WTC11 (cell line): ENCODE measurements at regions not wholly inside any gene's neighbourhood (a gene's known extent, or its start where the extent isn't known, plus 50 kb on each side); places are given as distances from the start of the nearest gene placed in this dataset.
"Not testable (repeated sequence)": the region's sequence is repeated elsewhere in the genome, so short reads cannot be mapped to it uniquely, and the experiment has no call there.

Experiments
- ATAC-seq: fragments of 200-7000 bp; cut with Tn5 transposase; 2 replicates; pipeline ENCODE4 v1.10.0; 2021; ENCODE audit warnings: mild to moderate bottlenecking, moderate library complexity
- CTCF ChIA-PET: fragments of 300-600 bp; sonication (Branson Sonifier 250); formaldehyde crosslinking; loops from one replicate; lab custom pipeline; 2021; ENCODE audit warnings: antibody characterized with exemption; lab: Charles Lee
- POLR2A ChIA-PET: fragments of 350-600 bp; sonication (Branson Sonifier 250); formaldehyde crosslinking; loops from one replicate; lab custom pipeline; 2021; ENCODE audit warnings: antibody characterized with exemption; lab: Charles Lee
- DNase-seq: peaks from one replicate; pipeline ENCODE4 v3.0.0; 2021; ENCODE audit warnings: low spot score
- H3K27ac Mint-ChIP-seq: 2 replicates; pipeline ENCODE4 v1.8.0; 2021; ENCODE audit warnings: mixed read lengths
- H3K27me3 Mint-ChIP-seq: 2 replicates; pipeline ENCODE4 v1.8.0; 2021; ENCODE audit warnings: low read depth, mild to moderate bottlenecking, moderate library complexity, mixed read lengths
- H3K36me3 Mint-ChIP-seq: 2 replicates; pipeline ENCODE4 v1.8.0; 2021; ENCODE audit warnings: mixed read lengths
- H3K4me1 Mint-ChIP-seq: 2 replicates; pipeline ENCODE4 v1.8.0; 2022; ENCODE audit warnings: mixed read lengths
- H3K4me3 Mint-ChIP-seq: 2 replicates; pipeline ENCODE4 v1.8.0; 2021; ENCODE audit warnings: mild to moderate bottlenecking, moderate library complexity, mixed read lengths
- H3K9me3 Mint-ChIP-seq: 2 replicates; pipeline ENCODE4 v1.8.0; 2021; ENCODE audit warnings: mixed read lengths
- AR ChIP-seq: fragments of 250-450 bp; sonication (Bioruptor Pico); IDR thresholded peaks from 2 replicates; pipeline ENCODE4 v1.9.0; 2021; ENCODE audit warnings: mild to moderate bottlenecking
- ARID4B ChIP-seq: sonication (generic); formaldehyde crosslinking; IDR thresholded peaks from 2 replicates; pipeline ENCODE4 v1.8.0; 2023; ENCODE audit warnings: missing genetic modification reagents, mild to moderate bottlenecking, borderline replicate concordance
- ATF3 ChIP-seq: sonication (generic); formaldehyde crosslinking; conservative IDR thresholded peaks from 2 replicates; pipeline ENCODE4 v1.8.1; 2022; ENCODE audit warnings: mild to moderate bottlenecking, missing genetic modification reagents
- CDX4 ChIP-seq: fragments of 250-450 bp; sonication (Bioruptor Pico); IDR thresholded peaks from 2 replicates; pipeline ENCODE4 v1.9.0; 2021; ENCODE audit warnings: moderate library complexity, mild to moderate bottlenecking, inconsistent platforms, borderline replicate concordance
- ESRRA ChIP-seq: sonication (generic); formaldehyde crosslinking; IDR thresholded peaks from 2 replicates; pipeline ENCODE4 v1.8.1; 2022; ENCODE audit warnings: mild to moderate bottlenecking, missing genetic modification reagents, borderline replicate concordance
- ETV6 ChIP-seq: sonication (generic); formaldehyde crosslinking; IDR thresholded peaks from 2 replicates; pipeline ENCODE4 v1.8.1; 2022; ENCODE audit warnings: mild to moderate bottlenecking, missing genetic modification reagents
- FOXP1 ChIP-seq: sonication (generic); formaldehyde crosslinking; IDR thresholded peaks from 2 replicates; pipeline ENCODE4 v1.8.0; 2022; ENCODE audit warnings: missing genetic modification reagents, mild to moderate bottlenecking, moderate library complexity, borderline replicate concordance
- GTF2I ChIP-seq: fragments of 250-450 bp; sonication (Bioruptor Pico); conservative IDR thresholded peaks from 2 replicates; pipeline ENCODE4 v1.4.0; 2021; ENCODE audit warnings: mild to moderate bottlenecking
- MLX ChIP-seq: sonication (generic); formaldehyde crosslinking; IDR thresholded peaks from 2 replicates; pipeline ENCODE4 v1.8.1; 2023; ENCODE audit warnings: mild to moderate bottlenecking, missing genetic modification reagents, moderate library complexity
- PRRX2 ChIP-seq: fragments of 250-450 bp; sonication (Bioruptor Pico); IDR thresholded peaks from 2 replicates; pipeline ENCODE4 v1.8.0; 2021; ENCODE audit warnings: mild to moderate bottlenecking
- SMAD4 ChIP-seq: sonication (generic); formaldehyde crosslinking; IDR thresholded peaks from 2 replicates; pipeline ENCODE4 v1.8.0; 2022; ENCODE audit warnings: mild to moderate bottlenecking, missing genetic modification reagents
- ZBTB43 ChIP-seq: sonication (generic); formaldehyde crosslinking; IDR thresholded peaks from 2 replicates; pipeline ENCODE4 v1.8.1; 2023; ENCODE audit warnings: mild to moderate bottlenecking, missing genetic modification reagents
- ZNF512 ChIP-seq: sonication (generic); formaldehyde crosslinking; IDR thresholded peaks from 2 replicates; pipeline ENCODE4 v1.8.1; 2022; ENCODE audit warnings: missing genetic modification reagents, borderline replicate concordance
- ZSCAN18 ChIP-seq: fragments of 250-450 bp; sonication (Bioruptor Pico); IDR thresholded peaks from 2 replicates; pipeline ENCODE4 v2.1.2; 2022; ENCODE audit warnings: mild to moderate bottlenecking, moderate library complexity

GRCh38 chr3:165653130-165653778 lies 184.0 kb downstream of the BCHE start (continued):
- TF ChIP-seq CDX4 (CRISPR knock-in tag), result no peak
- TF ChIP-seq ZBTB43 (CRISPR knock-in tag), result no peak
- TF ChIP-seq ESRRA (CRISPR knock-in tag), result no peak
- TF ChIP-seq SMAD4 (CRISPR knock-in tag), result no peak
- TF ChIP-seq AR (CRISPR knock-in tag), result no peak
- no peak for TF ChIP-seq ARID4B (CRISPR knock-in tag)
- TF ChIP-seq MLX (CRISPR knock-in tag), result no peak
- TF ChIP-seq, all 79 proteins: peak for 0

GRCh38 chr3:165649282-165649681 lies 187.9 kb downstream of the BCHE start:
- CTCF ChIA-PET, H3K27me3 Mint-ChIP-seq, ATAC-seq, H3K4me1 Mint-ChIP-seq, POLR2A ChIA-PET, H3K27ac Mint-ChIP-seq, DNase-seq, H3K36me3 Mint-ChIP-seq, H3K4me3 Mint-ChIP-seq: not testable (repeated sequence)
- H3K9me3 Mint-ChIP-seq, result peaks cover 12% of the 10 kb centered on the region

GRCh38 chr3:165645191-165645590 lies 192.0 kb downstream of the BCHE start:
- no peaks in the 10 kb centered on the region for H3K36me3 Mint-ChIP-seq
- no peak overlapping the region for H3K4me3 Mint-ChIP-seq
- ATAC-seq (no peak), DNase-seq (no peak)
- no peaks in the 10 kb centered on the region for H3K27me3 Mint-ChIP-seq
- ChIA-PET CTCF (no interaction called here), POLR2A (no interaction called here)
- H3K4me1 Mint-ChIP-seq, result no peaks in the 10 kb centered on the region
- no peak overlapping the region for H3K27ac Mint-ChIP-seq
- no peak for TF ChIP-seq SMAD4 (CRISPR knock-in tag)
- no peak for TF ChIP-seq ZSCAN18 (CRISPR knock-in tag)
- TF ChIP-seq ETV6, result no peak
- no peak for TF ChIP-seq GTF2I
- TF ChIP-seq ZNF512, result no peak
- TF ChIP-seq FOXP1 (CRISPR knock-in tag), result no peak
- TF ChIP-seq PRRX2 (CRISPR knock-in tag), result no peak
- TF ChIP-seq ATF3 (CRISPR knock-in tag), result no peak
- TF ChIP-seq, all 79 proteins: peak for 0
- peaks cover 12% of the 10 kb centered on the region for H3K9me3 Mint-ChIP-seq
